ENCODE measurements at regions not wholly inside any gene's neighbourhood (a gene's known extent, or its start where the extent isn't known, plus 50 kb on each side); places are given as distances from the start of the nearest gene placed in this dataset.

- Histone ChIP-seq H3K79me2 (ENCODE audit: low read length) (no peaks in the 10 kb centered on the region), H4K20me1 (ENCODE audit: insufficient read depth, low read length) (no peaks in the 10 kb centered on the region), H3K4me1 (ENCODE audit: low read length) (peaks cover 4% of the 10 kb centered on the region; the same call in 1 of the 2 replicates), H3K9ac (ENCODE audit: low read length) (no peak overlapping the region), H3K4me2 (ENCODE audit: low read length) (no peak overlapping the region), H2AFZ (ENCODE audit: low read depth, low read length) (no peak overlapping the region), H3K36me3 (replicated peaks; ENCODE audit: low read depth, low read length) (no peaks in the 10 kb centered on the region), H3K9me3 (ENCODE audit: insufficient read depth, low read length) (no peaks in the 10 kb centered on the region), H3K27ac (ENCODE audit: low read length) (no peak overlapping the region), H3K4me3 (ENCODE audit: low read length) (no peak overlapping the region), H3K27me3 (ENCODE audit: low read depth, low read length) (no peaks in the 10 kb centered on the region)
- no peak for TF ChIP-seq EZH2phosphoT487 (IDR thresholded peaks at IDR 0.05; ENCODE audit: low read depth)
- TF ChIP-seq CTCF (IDR thresholded peaks at IDR 0.05; ENCODE audit: low read depth, low read length), result no peak
Observed at GRCh38 chrX:138018145-138018799, 452.3 kb downstream of the ZIC3 start.

GRCh38 chrX:138020941-138021340 is 455.0 kb downstream of the ZIC3 start:
- Histone ChIP-seq H3K4me3 (ENCODE audit: low read length) (no peak overlapping the region), H3K9me3 (ENCODE audit: insufficient read depth, low read length) (no peaks in the 10 kb centered on the region), H4K20me1 (ENCODE audit: insufficient read depth, low read length) (no peaks in the 10 kb centered on the region), H2AFZ (ENCODE audit: low read depth, low read length) (no peak overlapping the region), H3K4me1 (ENCODE audit: low read length) (peaks cover 4% of the 10 kb centered on the region; the same call in 1 of the 2 replicates), H3K27ac (ENCODE audit: low read length) (no peak overlapping the region), H3K36me3 (replicated peaks; ENCODE audit: low read depth, low read length) (no peaks in the 10 kb centered on the region), H3K4me2 (ENCODE audit: low read length) (no peak overlapping the region), H3K27me3 (ENCODE audit: low read depth, low read length) (no peaks in the 10 kb centered on the region), H3K9ac (ENCODE audit: low read length) (no peak overlapping the region), H3K79me2 (ENCODE audit: low read length) (no peaks in the 10 kb centered on the region)
- TF ChIP-seq CTCF (IDR thresholded peaks at IDR 0.05; ENCODE audit: low read depth, low read length) (no peak), EZH2phosphoT487 (IDR thresholded peaks at IDR 0.05; ENCODE audit: low read depth) (no peak)

GRCh38 chrX:138026211-138026610 is 460.3 kb downstream of the ZIC3 start:
- TF ChIP-seq CTCF (IDR thresholded peaks at IDR 0.05; ENCODE audit: low read depth, low read length) (peak; percentile 53), EZH2phosphoT487 (IDR thresholded peaks at IDR 0.05; ENCODE audit: low read depth) (no peak)
- Histone ChIP-seq H3K27ac (ENCODE audit: low read length) (no peak overlapping the region), H4K20me1 (ENCODE audit: insufficient read depth, low read length) (no peaks in the 10 kb centered on the region), H3K27me3 (ENCODE audit: low read depth, low read length) (no peaks in the 10 kb centered on the region), H3K4me2 (ENCODE audit: low read length) (no peak overlapping the region), H3K36me3 (replicated peaks; ENCODE audit: low read depth, low read length) (no peaks in the 10 kb centered on the region), H3K4me1 (ENCODE audit: low read length) (peaks cover 3% of the 10 kb centered on the region), H3K9me3 (ENCODE audit: insufficient read depth, low read length) (no peaks in the 10 kb centered on the region), H3K4me3 (ENCODE audit: low read length) (no peak overlapping the region), H3K9ac (ENCODE audit: low read length) (no peak overlapping the region), H3K79me2 (ENCODE audit: low read length) (no peaks in the 10 kb centered on the region), H2AFZ (ENCODE audit: low read depth, low read length) (peak overlapping the region; percentile 54; the same call in 1 of the 2 replicates)

GRCh38 chrX:138031715-138032114 is 465.8 kb downstream of the ZIC3 start:
- no peak overlapping the region for H3K4me3 ChIP-seq (ENCODE audit: low read length)
- H3K9ac ChIP-seq (ENCODE audit: low read length), result no peak overlapping the region
- H4K20me1 ChIP-seq (ENCODE audit: insufficient read depth, low read length), result no peaks in the 10 kb centered on the region
- no peak for TF ChIP-seq EZH2phosphoT487 (IDR thresholded peaks at IDR 0.05; ENCODE audit: low read depth)
- TF ChIP-seq CTCF (IDR thresholded peaks at IDR 0.05; ENCODE audit: low read depth, low read length), result no peak
- H3K36me3 ChIP-seq (replicated peaks; ENCODE audit: low read depth, low read length), result no peaks in the 10 kb centered on the region
- H3K4me2 ChIP-seq (ENCODE audit: low read length), result no peak overlapping the region
- H3K27ac ChIP-seq (ENCODE audit: low read length), result no peak overlapping the region
- no peak overlapping the region for H2AFZ ChIP-seq (ENCODE audit: low read depth, low read length)
- no peaks in the 10 kb centered on the region for H3K4me1 ChIP-seq (ENCODE audit: low read length)
- H3K27me3 ChIP-seq (ENCODE audit: low read depth, low read length), result no peaks in the 10 kb centered on the region
- H3K79me2 ChIP-seq (ENCODE audit: low read length), result no peaks in the 10 kb centered on the region
- no peaks in the 10 kb centered on the region for H3K9me3 ChIP-seq (ENCODE audit: insufficient read depth, low read length)
